GM19043 (cell line): ENCODE measurements at regions not wholly inside any gene's neighbourhood (a gene's known extent, or its start where the extent isn't known, plus 50 kb on each side); places are given as distances from the start of the nearest gene placed in this dataset.

Source experiments
- ATAC-seq: cut with Tn5 transposase; IDR thresholded peaks from one replicate; pipeline ENCODE4 v1.9.1; 2021; ENCODE audit warnings: low read depth; ENCODE audit not compliant: unreplicated experiment

DNA sequence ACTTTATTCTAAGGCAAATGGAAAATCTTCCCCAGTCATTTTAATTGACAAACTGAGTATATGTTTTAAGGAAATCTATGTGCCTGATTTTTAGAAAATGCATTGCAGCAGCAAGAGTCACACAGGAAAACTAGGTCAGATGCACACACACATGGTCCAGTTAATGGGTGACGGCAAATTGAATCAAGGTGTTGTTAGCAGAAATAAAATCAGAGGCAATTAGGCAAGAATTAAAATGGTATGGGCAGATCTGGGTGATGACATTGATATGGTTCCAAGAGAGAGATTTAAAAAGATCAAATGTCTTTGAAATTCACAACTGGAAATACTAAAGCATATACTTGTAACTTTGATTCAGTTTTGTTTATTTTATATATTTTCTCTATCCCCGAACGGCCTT lies 174.2 kb upstream of the CDH19 start:
- no peak for ATAC-seq

- ATAC-seq, result no peak
Measured at GRCh38 chr18:66769375-66769774, 165.5 kb upstream of the CDH19 start.

GRCh38 chr18:66764230-66764629 lies 160.3 kb upstream of the CDH19 start:
- ATAC-seq, result no peak

GRCh38 chr18:66761166-66761565 lies 157.3 kb upstream of the CDH19 start:
- no peak for ATAC-seq

- ATAC-seq, result no peak
Measured at GRCh38 chr18:66760559-66760958, 156.7 kb upstream of the CDH19 start.

- ATAC-seq, result no peak
Measured at GRCh38 chr18:66759050-66759828, 155.3 kb upstream of the CDH19 start.

DNA sequence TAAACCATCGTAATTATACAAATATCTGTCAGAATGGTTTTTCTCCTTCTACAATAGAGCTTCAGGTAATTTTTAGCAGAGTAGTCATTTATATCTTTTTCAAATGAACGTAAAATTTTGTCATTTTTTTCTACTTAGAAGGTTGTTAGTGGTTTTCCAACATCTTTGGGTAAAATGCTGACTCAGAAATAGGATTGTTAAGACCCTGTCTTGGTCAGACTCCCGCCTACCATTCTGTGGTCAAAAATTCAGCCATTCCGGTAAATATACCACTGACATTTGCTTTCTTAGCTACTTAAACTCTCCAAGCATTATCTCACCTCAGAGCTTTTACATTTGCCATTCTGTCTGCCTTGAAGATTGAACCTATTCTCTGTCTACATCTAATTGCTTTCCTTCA lies 154.1 kb upstream of the CDH19 start:
- no peak for ATAC-seq

GRCh38 chr18:66754335-66754734 lies 150.4 kb upstream of the CDH19 start:
- ATAC-seq, result no peak

DNA sequence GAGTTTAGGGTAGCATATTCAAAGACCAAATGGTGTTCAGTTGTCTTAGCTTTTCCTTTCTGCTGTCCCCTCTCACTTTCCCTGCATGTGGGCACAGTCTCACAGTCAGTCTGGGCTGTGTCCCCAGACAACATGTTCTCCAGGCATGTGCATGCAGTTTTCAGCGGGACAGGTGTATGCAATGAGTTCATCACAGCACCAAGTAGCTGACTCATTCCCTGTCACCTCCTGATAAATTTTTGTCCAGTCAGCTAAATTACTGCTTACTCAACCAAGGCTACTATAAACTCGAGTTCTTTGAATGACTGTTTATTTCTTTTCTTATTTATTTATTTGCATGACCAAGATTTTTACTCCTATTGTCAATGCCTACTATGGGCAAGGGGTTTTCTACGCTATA lies 148.8 kb upstream of the CDH19 start:
- no peak for ATAC-seq

DNA sequence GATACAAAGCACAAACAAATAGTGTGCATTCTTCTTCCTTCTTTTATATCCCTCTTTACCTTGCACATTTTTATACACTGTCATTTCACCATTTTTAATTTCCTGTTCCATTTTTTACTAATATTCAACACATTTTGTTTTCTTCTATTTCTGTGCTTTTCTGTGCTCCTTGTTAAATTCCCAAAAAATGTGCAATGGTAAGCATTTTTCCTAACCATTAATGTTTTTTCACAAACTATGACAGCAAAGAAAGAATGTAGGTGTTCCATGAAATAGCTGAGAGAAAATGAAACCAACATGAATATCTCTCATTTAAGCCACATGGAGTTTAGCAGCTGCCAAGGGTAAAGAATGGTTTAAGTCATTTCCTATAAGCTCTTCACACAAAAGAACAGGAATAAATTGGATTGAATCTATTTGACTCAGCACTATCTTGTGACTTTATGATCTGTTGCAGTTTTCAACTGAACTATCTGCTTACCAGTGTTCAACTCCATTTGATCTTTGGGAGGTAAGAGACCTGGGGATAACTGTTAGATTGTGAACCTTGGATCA lies 145.7 kb upstream of the CDH19 start:
- ATAC-seq, result no peak

DNA sequence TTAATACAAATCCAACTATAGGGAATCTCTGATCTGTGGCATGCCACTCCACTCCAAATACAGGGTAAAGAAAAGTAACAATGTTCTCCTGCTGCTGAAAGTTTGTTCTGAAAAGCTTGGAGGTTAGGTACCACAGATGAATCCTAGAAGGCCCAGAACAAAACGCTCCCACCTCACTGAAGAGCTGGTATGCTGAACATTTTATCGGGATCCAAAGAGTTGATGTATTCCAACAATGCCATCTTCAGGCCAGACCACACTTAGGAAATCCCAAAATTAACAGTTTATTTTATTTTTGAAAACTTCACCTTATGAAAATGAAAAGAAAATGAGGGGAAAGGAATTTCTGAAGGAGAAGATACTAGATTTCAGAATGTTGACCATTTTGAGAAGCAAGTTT lies 145.1 kb upstream of the CDH19 start:
- ATAC-seq, result no peak

DNA sequence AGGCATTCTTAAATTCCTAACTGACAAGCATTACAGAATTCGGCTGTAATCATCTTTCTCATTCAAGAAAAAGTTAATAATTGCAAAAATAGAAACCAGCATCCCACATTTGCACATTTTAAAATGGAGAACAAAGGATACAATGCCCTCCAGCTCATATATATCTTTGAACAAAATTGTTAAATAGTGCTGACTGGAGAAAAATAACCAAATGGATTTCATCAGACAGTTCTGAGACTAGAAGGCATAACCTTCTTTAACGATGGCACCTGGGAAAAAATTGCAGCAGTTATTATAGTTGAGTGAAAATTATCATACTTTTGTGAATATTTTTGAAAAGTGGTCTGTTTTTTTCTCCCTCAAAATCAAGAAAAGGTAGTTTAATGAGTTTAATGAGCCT lies 138.9 kb upstream of the CDH19 start:
- no peak for ATAC-seq

DNA sequence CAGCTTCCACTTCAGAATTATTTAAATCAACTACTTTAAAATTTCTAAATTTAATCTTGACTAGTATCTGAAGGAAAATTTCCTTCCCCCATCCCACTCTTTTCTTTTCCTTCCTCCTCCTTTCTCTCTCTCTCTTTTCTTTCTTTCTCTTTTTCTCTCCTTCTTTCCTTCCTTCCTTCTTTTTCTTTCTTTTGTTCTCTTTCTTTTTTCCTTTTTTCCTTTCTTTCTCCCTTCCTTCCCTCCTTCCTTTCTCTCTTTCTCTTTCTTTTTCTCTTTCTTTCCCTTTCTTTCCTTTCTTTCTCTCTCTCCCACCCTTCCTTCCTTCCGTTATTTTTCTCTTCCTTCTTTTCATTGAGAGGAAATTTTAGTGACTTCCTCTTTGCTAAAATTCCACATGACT lies 132.0 kb upstream of the CDH19 start:
- ATAC-seq, result no peak

DNA sequence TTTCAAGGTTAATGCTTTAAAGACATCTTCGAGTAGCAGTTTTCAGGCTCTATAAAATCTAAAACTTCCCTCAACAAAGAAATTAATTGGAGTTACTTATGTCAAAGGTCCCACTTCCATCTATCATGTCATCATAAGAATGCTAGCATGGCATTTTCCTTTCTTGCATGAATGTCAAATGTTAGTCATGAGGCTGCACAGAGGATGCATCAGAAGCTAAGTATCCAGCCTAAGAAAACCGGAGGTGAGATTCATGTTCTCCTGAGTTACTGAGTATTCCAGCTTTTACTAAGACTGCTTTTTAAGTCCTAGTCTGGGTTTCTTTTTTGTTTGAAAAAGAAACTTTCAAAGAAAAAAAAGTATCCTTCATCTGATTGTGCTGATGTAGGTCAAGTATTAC lies 130.6 kb upstream of the CDH19 start:
- no peak for ATAC-seq

DNA sequence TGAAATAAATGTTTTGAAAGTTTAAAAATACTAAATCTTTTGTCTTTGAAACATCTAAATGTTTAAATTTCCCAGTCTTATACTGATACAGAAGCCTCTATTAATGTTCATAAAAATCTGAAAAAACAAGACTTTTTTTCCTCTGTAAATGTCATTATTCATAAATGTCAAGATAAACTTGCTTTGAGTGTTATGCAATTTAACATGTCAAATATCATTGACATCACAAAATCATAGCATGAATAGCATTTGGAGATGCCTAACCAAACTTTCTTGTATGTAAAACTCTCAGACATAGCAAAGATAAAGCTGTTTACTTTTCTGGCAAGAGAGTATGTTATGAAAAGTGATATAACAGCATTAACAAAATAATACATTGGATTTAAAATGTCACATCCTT lies 128.0 kb upstream of the CDH19 start:
- ATAC-seq, result no peak

DNA sequence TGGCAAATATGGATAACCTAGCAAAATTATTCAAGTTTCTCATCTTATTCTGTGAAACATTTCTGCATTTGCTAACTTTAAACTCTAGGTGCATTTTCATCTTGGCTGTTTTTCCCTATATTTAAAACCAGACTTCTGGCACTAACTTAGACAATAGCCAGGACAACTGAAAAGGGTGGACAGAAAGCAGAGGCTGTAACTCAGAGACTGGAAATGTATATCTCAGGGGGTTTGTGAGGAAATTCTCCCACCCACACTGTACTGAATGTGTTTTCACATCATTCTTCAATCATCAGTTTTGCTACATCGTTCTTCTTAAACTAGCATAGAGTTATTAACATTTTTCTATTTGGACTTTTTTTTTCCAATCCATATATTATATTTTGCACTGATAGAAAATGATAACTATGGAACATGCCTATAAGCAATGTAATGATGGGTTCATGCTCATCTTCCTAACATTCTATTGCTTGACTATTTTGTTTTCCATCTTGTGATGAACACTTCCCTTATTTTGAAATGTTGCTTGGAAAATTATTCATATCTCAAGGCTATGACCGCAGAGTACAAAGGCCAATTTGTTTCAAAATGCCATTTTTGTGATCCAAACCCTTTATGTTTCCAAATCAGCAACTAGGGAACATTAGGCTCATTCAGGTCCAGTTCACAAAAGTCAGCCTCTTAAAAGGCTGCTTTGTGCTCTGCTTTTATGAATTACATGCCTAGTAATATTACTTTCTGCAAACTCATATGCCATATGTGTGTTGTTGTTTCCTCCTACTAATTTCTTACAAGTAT lies 125.8 kb upstream of the CDH19 start:
- ATAC-seq, result no peak

DNA sequence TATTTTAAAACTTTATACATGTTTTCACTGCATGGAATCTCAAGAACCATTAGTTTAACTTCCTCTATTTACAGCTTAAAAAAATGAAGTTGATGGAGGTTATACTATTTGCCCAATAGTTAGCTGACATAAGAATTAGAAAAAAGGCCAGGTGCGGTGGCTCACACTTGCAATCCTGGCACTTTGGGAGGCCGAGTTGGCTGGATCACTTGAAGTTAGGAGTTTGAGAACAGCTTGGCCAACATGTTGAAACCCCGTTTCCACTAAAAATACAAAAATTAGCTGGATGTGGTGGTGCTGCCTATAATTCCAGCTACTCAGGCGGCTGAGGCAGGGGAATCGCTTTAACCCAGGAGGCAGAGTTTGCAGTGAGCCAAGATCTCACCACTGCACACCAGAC lies 125.1 kb upstream of the CDH19 start:
- no peak for ATAC-seq

DNA sequence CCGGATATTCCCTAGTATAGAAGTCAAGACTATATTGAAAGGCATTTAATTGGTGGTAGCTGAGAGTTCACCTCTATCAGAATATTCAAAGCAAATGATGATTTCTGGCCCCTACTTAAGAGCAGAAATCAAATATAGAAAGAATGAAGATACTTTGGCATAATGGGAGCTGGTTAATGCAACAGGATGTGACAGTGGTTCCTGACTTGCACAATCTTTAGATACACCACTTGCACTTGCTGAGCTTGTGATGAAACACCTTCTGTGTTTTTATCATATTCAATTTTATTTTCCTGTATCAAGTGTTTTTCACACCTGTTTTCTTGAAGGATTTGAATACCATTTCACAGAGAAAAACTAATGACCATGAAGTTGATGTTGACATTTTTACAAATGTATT lies 124.1 kb upstream of the CDH19 start:
- ATAC-seq, result no peak

- no peak for ATAC-seq
Measured at GRCh38 chr18:66724664-66725356, 120.9 kb upstream of the CDH19 start.

- no peak for ATAC-seq
Measured at GRCh38 chr18:66722671-66723070, 118.8 kb upstream of the CDH19 start.

DNA sequence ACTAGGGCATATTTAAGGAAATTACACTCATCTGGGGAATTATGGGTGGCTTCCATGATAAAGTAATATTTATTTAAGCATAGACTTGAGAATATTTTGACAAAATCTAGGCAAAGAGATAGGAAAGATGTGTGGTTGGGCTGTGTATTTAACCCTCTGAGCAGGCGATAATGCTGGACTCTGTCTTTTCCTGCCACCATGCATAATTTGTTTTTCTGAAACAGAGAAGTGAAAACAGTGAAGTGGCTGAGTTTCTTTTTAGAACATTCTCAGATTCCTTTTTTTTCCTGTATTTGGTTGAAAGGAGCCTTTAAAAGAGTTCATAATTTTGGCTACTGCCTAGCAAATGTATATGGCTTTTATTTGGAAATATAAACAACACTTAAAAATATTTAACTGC lies 104.8 kb upstream of the CDH19 start:
- no peak for ATAC-seq
